Neural cell (in vitro differentiated cells): ENCODE measurements at regions not wholly inside any gene's neighbourhood (a gene's known extent, or its start where the extent isn't known, plus 50 kb on each side); places are given as distances from the start of the nearest gene placed in this dataset.
"Not testable (repeated sequence)": the region's sequence is repeated elsewhere in the genome, so short reads cannot be mapped to it uniquely, and the experiment has no call there.

ENCODE experiments used
- H2AFZ ChIP-seq: fragments of 200-600, 300-800 bp; sonication (generic), shearing (Covaris generic); 2 replicates; pipeline ENCODE4 v1.6.0; 2014; ENCODE audit warnings: low read depth, mild to moderate bottlenecking, antibody characterized with exemption, low read length, moderate library complexity
- H3F3A ChIP-seq: fragments of 200-600 bp; shearing (Covaris generic); 2 replicates; pipeline ENCODE4 v1.6.1; 2016; ENCODE audit warnings: mild to moderate bottlenecking, moderate library complexity, mixed read lengths, antibody characterized with exemption, low read length; ENCODE audit not compliant: insufficient read depth, poor library complexity, severe bottlenecking
- H3K27ac ChIP-seq: fragments of 200-600, 300-800 bp; sonication (generic), shearing (Covaris generic); 2 replicates; pipeline ENCODE4 v1.5.1; 2014; ENCODE audit warnings: mild to moderate bottlenecking, low read length, moderate library complexity
- H3K27me3 ChIP-seq: fragments of 300-800, 200-600 bp; sonication (generic), shearing (Covaris generic); 2 replicates; pipeline ENCODE4 v1.6.0; 2014; ENCODE audit warnings: mild to moderate bottlenecking, low read depth, low read length, moderate library complexity; ENCODE audit not compliant: insufficient read depth
- H3K36me3 ChIP-seq: fragments of 300-800, 200-600 bp; sonication (generic), shearing (Covaris generic); 2 replicates; pipeline ENCODE4 v1.5.1; 2014; ENCODE audit warnings: mild to moderate bottlenecking, antibody characterized with exemption, low read length, moderate library complexity; ENCODE audit not compliant: insufficient read depth
- H3K4me2 ChIP-seq: fragments of 300-800, 200-600 bp; sonication (generic), shearing (Covaris generic); 2 replicates; pipeline ENCODE4 v1.6.0; 2014; ENCODE audit warnings: mild to moderate bottlenecking, low read length
- H3K4me3 ChIP-seq: fragments of 300-800, 200-600 bp; sonication (generic), shearing (Covaris generic); 2 replicates; pipeline ENCODE4 v1.5.1; 2014; ENCODE audit warnings: mild to moderate bottlenecking, low read length, moderate library complexity
- H3K79me2 ChIP-seq: fragments of 200-600 bp; shearing (Covaris generic); replicated peaks from 2 replicates; pipeline ENCODE4 v1.6.0; 2014; ENCODE audit warnings: mild to moderate bottlenecking, low read length, moderate library complexity; ENCODE audit not compliant: insufficient read depth
- H3K9ac ChIP-seq: fragments of 300-800, 200-600 bp; sonication (generic), shearing (Covaris generic); 2 replicates; pipeline ENCODE4 v1.6.1; 2016; ENCODE audit warnings: mild to moderate bottlenecking, low read length, mixed read lengths
- H3K9me2 ChIP-seq: fragments of 200-600 bp; shearing (Covaris generic); 2 replicates; pipeline ENCODE4 v1.6.1; 2016; ENCODE audit warnings: mild to moderate bottlenecking, low read length, mixed read lengths; ENCODE audit not compliant: insufficient read depth
- H3K9me3 ChIP-seq: fragments of 200-600, 300-800 bp; sonication (generic), shearing (Covaris generic); 2 replicates; pipeline ENCODE4 v1.6.1; 2016; ENCODE audit warnings: mild to moderate bottlenecking, mixed run types, low read length, moderate library complexity, mixed read lengths
- H4K20me1 ChIP-seq: fragments of 200-600 bp; shearing (Covaris generic); 2 replicates; pipeline ENCODE4 v1.6.1; 2016; ENCODE audit warnings: mild to moderate bottlenecking, mixed run types; ENCODE audit not compliant: insufficient read depth
- CTCF ChIP-seq: fragments of 450-650 bp; IDR thresholded peaks from 2 replicates; pipeline ENCODE4 v1.5.1; 2014; ENCODE audit warnings: antibody characterized with exemption, mild to moderate bottlenecking, moderate library complexity; ENCODE audit not compliant: poor library complexity, severe bottlenecking
- EP300 ChIP-seq: fragments of 450-650 bp; conservative IDR thresholded peaks from 2 replicates; pipeline ENCODE4 v1.6.1; 2014; ENCODE audit warnings: antibody characterized with exemption, mild to moderate bottlenecking, moderate library complexity; ENCODE audit not compliant: poor library complexity, severe bottlenecking
- EZH2 ChIP-seq: fragments of 200-600, 300-800 bp; shearing (Covaris generic), sonication (generic); IDR thresholded peaks from 2 replicates; pipeline ENCODE4 v1.6.1; 2014; ENCODE audit warnings: antibody characterized with exemption, low read length, borderline replicate concordance, mild to moderate bottlenecking; ENCODE audit not compliant: insufficient read depth, poor library complexity, severe bottlenecking
- MXI1 ChIP-seq: fragments of 450-650 bp; conservative IDR thresholded peaks from 2 replicates; pipeline ENCODE4 v1.6.1; 2014; ENCODE audit warnings: antibody characterized with exemption, mild to moderate bottlenecking; ENCODE audit not compliant: poor library complexity, severe bottlenecking
- POLR2AphosphoS5 ChIP-seq: IDR thresholded peaks from 2 replicates; pipeline ENCODE4 v1.6.1; 2012
- RAD21 ChIP-seq: fragments of 450-650 bp; conservative IDR thresholded peaks from 2 replicates; pipeline ENCODE4 v1.6.1; 2014; ENCODE audit warnings: antibody characterized with exemption, mild to moderate bottlenecking, moderate library complexity
- REST ChIP-seq: IDR thresholded peaks from 2 replicates; pipeline ENCODE4 v1.6.1; 2012; ENCODE audit warnings: borderline replicate concordance
- SMC3 ChIP-seq: fragments of 450-650 bp; conservative IDR thresholded peaks from 2 replicates; pipeline ENCODE4 v1.6.1; 2014; ENCODE audit warnings: antibody characterized with exemption, mild to moderate bottlenecking, moderate library complexity; ENCODE audit not compliant: poor library complexity
- TAF1 ChIP-seq: IDR thresholded peaks from 2 replicates; pipeline ENCODE4 v1.6.1; 2012; ENCODE audit warnings: low read depth

GRCh38 chr12:78279567-78279966 lies 448.9 kb downstream of the NAV3 start:
- Histone ChIP-seq H3K4me3 (no peak overlapping the region), H3F3A (no peaks in the 10 kb centered on the region), H3K9ac (no peak overlapping the region), H2AFZ (no peak overlapping the region), H3K27me3 (no peaks in the 10 kb centered on the region), H3K9me2 (no peaks in the 10 kb centered on the region), H3K27ac (no peak overlapping the region), H3K4me2 (no peak overlapping the region), H4K20me1 (no peaks in the 10 kb centered on the region), H3K9me3 (no peaks in the 10 kb centered on the region), H3K79me2 (no peaks in the 10 kb centered on the region), H3K36me3 (no peaks in the 10 kb centered on the region)
- TF ChIP-seq EP300 (no peak), POLR2AphosphoS5 (no peak), TAF1 (no peak), MXI1 (no peak), RAD21 (no peak), SMC3 (no peak), EZH2 (no peak), REST (no peak), CTCF (no peak)

GRCh38 chr12:78281102-78281501 lies 450.4 kb downstream of the NAV3 start:
- H3K9me2 ChIP-seq, H3K4me3 ChIP-seq, H3F3A ChIP-seq, H3K4me2 ChIP-seq, H2AFZ ChIP-seq, H4K20me1 ChIP-seq, H3K36me3 ChIP-seq, H3K27me3 ChIP-seq, H3K9ac ChIP-seq, H3K79me2 ChIP-seq, H3K9me3 ChIP-seq, H3K27ac ChIP-seq: not testable (repeated sequence)

GRCh38 chr12:78284417-78284816 lies 453.7 kb downstream of the NAV3 start:
- Histone ChIP-seq H3K9ac (no peak overlapping the region), H3K36me3 (no peaks in the 10 kb centered on the region), H2AFZ (no peak overlapping the region), H4K20me1 (no peaks in the 10 kb centered on the region), H3K9me3 (no peaks in the 10 kb centered on the region), H3K79me2 (no peaks in the 10 kb centered on the region), H3K9me2 (no peaks in the 10 kb centered on the region), H3K27me3 (no peaks in the 10 kb centered on the region), H3K27ac (no peak overlapping the region), H3F3A (no peaks in the 10 kb centered on the region), H3K4me3 (no peak overlapping the region), H3K4me2 (no peak overlapping the region)
- TF ChIP-seq MXI1 (no peak), CTCF (no peak), TAF1 (no peak), EP300 (no peak), RAD21 (no peak), POLR2AphosphoS5 (no peak)
